ENCODE measurements at regions not wholly inside any gene's neighbourhood (a gene's known extent, or its start where the extent isn't known, plus 50 kb on each side); places are given as distances from the start of the nearest gene placed in this dataset.

GRCh38 chr5:106956886-106957285 is 713.9 kb downstream of the EFNA5 start:
- TF ChIP-seq CTCF (IDR thresholded peaks at IDR 0.05) = no peak
- no peak for TF ChIP-seq EZH2 (IDR thresholded peaks at IDR 0.05; ENCODE audit: borderline replicate concordance, insufficient read depth, low read depth, low read length, poor library complexity, severe bottlenecking)
